H1 (cell line): ENCODE measurements at regions not wholly inside any gene's neighbourhood (a gene's known extent, or its start where the extent isn't known, plus 50 kb on each side); places are given as distances from the start of the nearest gene placed in this dataset.

Experiments used
- CTCF ChIA-PET: fragments of 300-600 bp; sonication (Branson Sonifier 250); formaldehyde crosslinking; loops from one replicate; lab custom pipeline; 2021; ENCODE audit not compliant: partially characterized antibody; lab: Charles Lee
- POLR2A ChIA-PET: fragments of 300-600 bp; sonication (Branson Sonifier 250); formaldehyde crosslinking; loops from one replicate; lab custom pipeline; 2021; ENCODE audit warnings: inconsistent platforms; ENCODE audit not compliant: partially characterized antibody; lab: Charles Lee
- DNase-seq, 2 experiments: peaks; one replicate each; pipeline versions ENCODE4 v3.0.0 to v3.0.0-alpha.2; 2010 to 2022; ENCODE audit warnings: low spot score in 2 of 2, low read depth in 1 of 2, mixed read lengths in 1 of 2
- FAIRE-seq: peaks from 2 replicates; lab custom pipeline; 2011; peaks lifted over from hg19 to GRCh38; lab: Jason Lieb, UNC
- H2AFZ ChIP-seq: 2 replicates; pipeline ENCODE4 v1.8.1; 2012; ENCODE audit warnings: low read length, inconsistent platforms
- H2AK5ac ChIP-seq: 2 replicates; pipeline ENCODE4 v1.6.1; 2013; ENCODE audit warnings: low read depth, low read length
- H2BK120ac ChIP-seq: replicated peaks from 2 replicates; pipeline ENCODE3; 2013; ENCODE audit warnings: low read depth, low read length, inconsistent platforms
- H2BK12ac ChIP-seq: 2 replicates; pipeline ENCODE4 v1.6.1; 2013; ENCODE audit warnings: low read depth, low read length
- H2BK15ac ChIP-seq: 2 replicates; pipeline ENCODE4 v1.6.1; 2013; ENCODE audit warnings: low read length
- H2BK20ac ChIP-seq: 2 replicates; pipeline ENCODE4 v1.6.1; 2013; ENCODE audit warnings: low read length
- H2BK5ac ChIP-seq: 2 replicates; pipeline ENCODE4 v1.6.1; 2013; ENCODE audit warnings: low read depth, low read length
- H3K14ac ChIP-seq: 2 replicates; pipeline ENCODE4 v1.6.1; 2013; ENCODE audit warnings: inconsistent platforms; ENCODE audit not compliant: insufficient read length
- H3K18ac ChIP-seq: 2 replicates; pipeline ENCODE4 v1.6.1; 2013; ENCODE audit warnings: low read length; ENCODE audit errors: extremely low read depth
- H3K23ac ChIP-seq: 2 replicates; pipeline ENCODE4 v1.6.1; 2013; ENCODE audit warnings: inconsistent platforms; ENCODE audit not compliant: insufficient read length
- H3K23me2 ChIP-seq: 2 replicates; pipeline ENCODE4 v1.6.1; 2013; ENCODE audit warnings: low read depth, low read length
- H3K27ac ChIP-seq: 2 replicates; pipeline ENCODE4 v1.6.1; 2011; ENCODE audit warnings: low read depth, low read length, inconsistent platforms
- H3K27me3 ChIP-seq, 4 experiments: replicated peaks in 1 of 4; 1 replicate in 1 of 4; 2 replicates in 3 of 4; pipeline versions ENCODE4 v1.6.1 to v1.8.1; 2011 to 2013; ENCODE audit warnings: low read length in 3 of 4, mild to moderate bottlenecking in 3 of 4, inconsistent platforms in 2 of 4, mixed read lengths in 2 of 4, moderate library complexity in 1 of 4; ENCODE audit not compliant: control insufficient read depth in 3 of 4, insufficient read depth in 3 of 4; ENCODE audit errors: extremely low read depth in 1 of 4
- H3K36me3 ChIP-seq, 4 experiments: 2 replicates each; pipeline versions ENCODE4 v1.6.1 to v1.8.1; 2011 to 2013; ENCODE audit warnings: mild to moderate bottlenecking in 4 of 4, low read length in 3 of 4, moderate library complexity in 2 of 4, control low read depth in 1 of 4, inconsistent platforms in 1 of 4; ENCODE audit not compliant: insufficient read depth in 4 of 4, control insufficient read depth in 2 of 4
- H3K4ac ChIP-seq: replicated peaks from 2 replicates; pipeline ENCODE3; 2013; ENCODE audit warnings: low read length, low read depth, mixed read lengths, inconsistent platforms; ENCODE audit not compliant: insufficient read length
- H3K4me1 ChIP-seq, 4 experiments: replicated peaks in 1 of 4; 1 replicate in 1 of 4; 2 replicates in 3 of 4; pipeline versions ENCODE4 v1.6.1 to v1.8.1; 2011 to 2013; ENCODE audit warnings: low read length in 3 of 4, inconsistent platforms in 2 of 4, mixed read lengths in 1 of 4; ENCODE audit not compliant: insufficient read depth in 4 of 4, control insufficient read depth in 3 of 4
- H3K4me2 ChIP-seq, 2 experiments: 2 replicates each; pipeline versions ENCODE4 v1.6.1 to v1.8.1; 2011 to 2013; ENCODE audit warnings: low read depth in 2 of 2, low read length in 2 of 2, control low read depth in 1 of 2, inconsistent platforms in 1 of 2, mild to moderate bottlenecking in 1 of 2; ENCODE audit not compliant: insufficient read depth in 1 of 2
- H3K4me3 ChIP-seq, 4 experiments: fragments of 200-600, 300-600 bp in 1 of 4; sonication (generic), shearing (Covaris generic), sonication (Bioruptor Twin) in 1 of 4; 2 replicates each; pipeline versions ENCODE4 v1.5.1 to v1.8.1; 2011 to 2016; ENCODE audit warnings: low read length in 4 of 4, low read depth in 3 of 4, control low read depth in 2 of 4, inconsistent platforms in 2 of 4, mild to moderate bottlenecking in 2 of 4, mixed read lengths in 1 of 4, moderate library complexity in 1 of 4; ENCODE audit not compliant: insufficient read depth in 2 of 4; ENCODE audit errors: extremely low read depth in 1 of 4
- H3K56ac ChIP-seq: replicated peaks from 2 replicates; pipeline ENCODE3; 2013; ENCODE audit warnings: low read depth, mild to moderate bottlenecking, mixed read lengths, low read length, inconsistent platforms; ENCODE audit not compliant: insufficient read length
- H3K79me1 ChIP-seq: 2 replicates; pipeline ENCODE4 v1.6.1; 2013; ENCODE audit warnings: low read depth, low read length, control low read depth
- H3K79me2 ChIP-seq, 2 experiments: 2 replicates each; pipeline versions ENCODE4 v1.6.1 to v1.8.1; 2012 to 2013; ENCODE audit warnings: low read length in 2 of 2, mild to moderate bottlenecking in 2 of 2, inconsistent platforms in 1 of 2; ENCODE audit not compliant: insufficient read depth in 2 of 2, control insufficient read depth in 1 of 2
- H3K9ac ChIP-seq, 4 experiments: replicated peaks in 1 of 4; 1 replicate in 1 of 4; 2 replicates in 3 of 4; pipeline versions ENCODE4 v1.6.1 to v1.8.1; 2011 to 2013; ENCODE audit warnings: low read depth in 3 of 4, low read length in 3 of 4, control low read depth in 2 of 4, mild to moderate bottlenecking in 2 of 4, moderate library complexity in 2 of 4, inconsistent platforms in 1 of 4; ENCODE audit errors: extremely low read depth in 1 of 4
- H3K9me3 ChIP-seq, 2 experiments: 2 replicates each; pipeline versions ENCODE4 v1.6.1 to v1.8.1; 2012 to 2013; ENCODE audit warnings: mild to moderate bottlenecking in 2 of 2, moderate library complexity in 2 of 2, control low read depth in 1 of 2, inconsistent platforms in 1 of 2, low read depth in 1 of 2, low read length in 1 of 2, mixed read lengths in 1 of 2; ENCODE audit not compliant: insufficient read depth in 2 of 2
- H4K20me1 ChIP-seq, 2 experiments: replicated peaks in 1 of 2; 2 replicates each; pipeline versions ENCODE3 to v1.8.1; 2011 to 2013; ENCODE audit warnings: inconsistent platforms in 2 of 2, low read length in 2 of 2, mild to moderate bottlenecking in 1 of 2; ENCODE audit not compliant: insufficient read depth in 2 of 2, control insufficient read depth in 1 of 2
- H4K5ac ChIP-seq: 2 replicates; pipeline ENCODE4 v1.6.1; 2013; ENCODE audit warnings: low read length, low read depth, mixed read lengths, inconsistent platforms; ENCODE audit not compliant: insufficient read length
- H4K8ac ChIP-seq: 2 replicates; pipeline ENCODE4 v1.8.0; 2013; ENCODE audit warnings: mild to moderate bottlenecking, moderate library complexity, low read length, inconsistent platforms; ENCODE audit not compliant: insufficient read depth; ENCODE audit errors: extremely low read depth
- H4K91ac ChIP-seq: replicated peaks from 2 replicates; pipeline ENCODE3; 2013; ENCODE audit warnings: low read length, mixed read lengths, inconsistent platforms; ENCODE audit not compliant: insufficient read length
- SUZ12 ChIP-seq: fragments of 200-600 bp; sonication (generic); IDR thresholded peaks from 2 replicates; pipeline ENCODE4 v1.6.1; 2012; ENCODE audit warnings: mild to moderate bottlenecking, inconsistent platforms, low read length, moderate library complexity, mixed read lengths
- WGBS, 2 experiments: shearing (Covaris generic) in 1 of 2; methylation state at CpG; one replicate each; pipeline versions ENCODE4 v1.1.6 to v1.1.7; 2013 to 2015; ENCODE audit warnings: low lambda C conversion rate in 2 of 2, mixed read lengths in 2 of 2, inconsistent platforms in 1 of 2, low coverage in 1 of 2, missing lambda C conversion rate in 1 of 2; ENCODE audit not compliant: insufficient replicate concordance in 2 of 2, insufficient coverage in 1 of 2, insufficient read length in 1 of 2; ENCODE audit errors: extremely low coverage in 1 of 2, missing lambda C conversion rate in 1 of 2; 5-methylcytosine and 5-hydroxymethylcytosine counted together
- TF ChIP-seq, protein P1 (sequence below): IDR thresholded peaks from 2 replicates; pipeline ENCODE4 v1.6.1; 2011; ENCODE audit warnings: low read length, improper control_type of control experiment

DNA sequence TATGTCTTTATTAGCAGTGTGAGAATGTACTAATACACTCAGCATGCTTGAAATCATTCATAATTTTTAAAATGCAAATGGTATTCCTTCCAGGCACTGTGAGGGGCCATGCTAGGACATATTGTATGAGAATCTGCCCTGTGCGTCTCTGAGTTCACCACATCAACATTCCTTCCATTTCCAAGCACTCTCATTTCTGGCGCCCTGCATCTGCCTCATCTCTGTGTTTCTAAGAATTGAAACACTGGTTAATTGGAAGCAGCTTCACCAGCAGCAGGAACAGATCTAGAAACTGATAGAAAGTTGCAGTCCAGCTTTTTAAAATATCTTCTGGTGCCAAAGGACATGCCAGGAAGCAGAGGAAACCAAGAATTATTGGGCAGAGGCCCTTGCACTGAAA, 555.9 kb upstream of the DPP6 start:
- Histone ChIP-seq H3K9me3 (peaks cover 27 to 41% of the 10 kb centered on the region in 2 experiments; a peak in 3 of 4 replicates), H3K18ac (no peak overlapping the region), H3K4me2 (no peak overlapping the region), H3K4me3 (no peak overlapping the region), H4K5ac (no peak overlapping the region), H2BK120ac (no peak overlapping the region), H3K23ac (no peak overlapping the region), H3K56ac (no peak overlapping the region), H3K36me3 (no peaks in the 10 kb centered on the region), H3K79me2 (no peaks in the 10 kb centered on the region), H2AK5ac (no peak overlapping the region), H3K23me2 (no peaks in the 10 kb centered on the region), H2AFZ (no peak overlapping the region), H3K14ac (no peak overlapping the region), H3K4ac (no peak overlapping the region), H2BK15ac (no peak overlapping the region), H3K9ac (no peak overlapping the region), H2BK12ac (no peak overlapping the region), H3K27ac (no peak overlapping the region), H3K79me1 (no peaks in the 10 kb centered on the region), H4K8ac (no peak overlapping the region), H2BK20ac (no peak overlapping the region), H2BK5ac (no peak overlapping the region), H4K91ac (no peak overlapping the region), H4K20me1 (no peaks in the 10 kb centered on the region), H3K27me3 (no peaks in the 10 kb centered on the region), H3K4me1 (no peaks in the 10 kb centered on the region)
- ChIA-PET POLR2A (no interaction called here), CTCF (no interaction called here)
- FAIRE-seq (no peak), DNase-seq (no peak)
- 87% methylated on average over 2 of the region's 2 CpGs; no CpG with 5 or more reads in 1 of the 2 experiments for WGBS, 2 experiments
- TF ChIP-seq, protein P1, sequence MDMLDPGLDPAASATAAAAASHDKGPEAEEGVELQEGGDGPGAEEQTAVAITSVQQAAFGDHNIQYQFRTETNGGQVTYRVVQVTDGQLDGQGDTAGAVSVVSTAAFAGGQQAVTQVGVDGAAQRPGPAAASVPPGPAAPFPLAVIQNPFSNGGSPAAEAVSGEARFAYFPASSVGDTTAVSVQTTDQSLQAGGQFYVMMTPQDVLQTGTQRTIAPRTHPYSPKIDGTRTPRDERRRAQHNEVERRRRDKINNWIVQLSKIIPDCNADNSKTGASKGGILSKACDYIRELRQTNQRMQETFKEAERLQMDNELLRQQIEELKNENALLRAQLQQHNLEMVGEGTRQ = no peak
- TF ChIP-seq SUZ12 = no peak
